Thyroid gland (tissue), 4 donors: ENCODE measurements at regions not wholly inside any gene's neighbourhood (a gene's known extent, or its start where the extent isn't known, plus 50 kb on each side); places are given as distances from the start of the nearest gene placed in this dataset.

ENCODE experiments used
- DNase-seq, 2 donors: peaks; one replicate each; pipeline ENCODE4 v3.0.0-alpha.2; 2019
- H3K27ac ChIP-seq, 3 donors: fragments of 200-600 bp; sonication (generic); 1 replicate in 2 of 3; 2 replicates in 1 of 3; pipeline ENCODE4 v1.5.1; 2016 to 2019; ENCODE audit warnings: mild to moderate bottlenecking in 1 of 3, moderate library complexity in 1 of 3
- H3K27me3 ChIP-seq: fragments of 200-600 bp; sonication (generic); one replicate; pipeline ENCODE4 v1.5.1; 2019
- H3K36me3 ChIP-seq, 2 donors: fragments of 200-600 bp; sonication (generic); one replicate each; pipeline ENCODE4 v1.5.1; 2016 to 2019
- H3K4me1 ChIP-seq, 2 donors: fragments of 200-600 bp; sonication (generic); one replicate each; pipeline ENCODE4 v1.5.1; 2017 to 2019
- H3K4me3 ChIP-seq, 3 donors: fragments of 200-600 bp; sonication (generic); replicated peaks in 1 of 3; 1 replicate in 2 of 3; 2 replicates in 1 of 3; pipeline ENCODE4 v1.5.1; 2016; ENCODE audit warnings: mild to moderate bottlenecking in 1 of 3
- H3K9me3 ChIP-seq: fragments of 200-600 bp; sonication (generic); one replicate; pipeline ENCODE4 v1.5.1; 2017
- CTCF ChIP-seq, 6 experiments: fragments of 200-600 bp in 3 of 6; fragments of 450-650 bp in 3 of 6; sonication (generic) in 3 of 6; IDR thresholded peaks; one replicate each; pipeline ENCODE4 v1.5.1; 2016 to 2019; ENCODE audit warnings: antibody characterized with exemption in 6 of 6, mild to moderate bottlenecking in 2 of 6, inconsistent platforms in 1 of 6, moderate library complexity in 1 of 6
- POLR2A ChIP-seq, 2 donors: fragments of 450-650 bp; IDR thresholded peaks; one replicate each; pipeline ENCODE4 v1.6.1; 2017; ENCODE audit warnings: antibody characterized with exemption in 2 of 2, mild to moderate bottlenecking in 2 of 2, moderate library complexity in 1 of 2
- WGBS, 2 donors: methylation state at CpG; one replicate each; pipeline ENCODE4 v1.1.5; 2017; 5-methylcytosine and 5-hydroxymethylcytosine counted together
- intact Hi-C: fragments of 100-400 bp; cut with DNase I; formaldehyde crosslinking; loops from one replicate; pipeline ENCODE4 v1.15.1; 2023

DNA sequence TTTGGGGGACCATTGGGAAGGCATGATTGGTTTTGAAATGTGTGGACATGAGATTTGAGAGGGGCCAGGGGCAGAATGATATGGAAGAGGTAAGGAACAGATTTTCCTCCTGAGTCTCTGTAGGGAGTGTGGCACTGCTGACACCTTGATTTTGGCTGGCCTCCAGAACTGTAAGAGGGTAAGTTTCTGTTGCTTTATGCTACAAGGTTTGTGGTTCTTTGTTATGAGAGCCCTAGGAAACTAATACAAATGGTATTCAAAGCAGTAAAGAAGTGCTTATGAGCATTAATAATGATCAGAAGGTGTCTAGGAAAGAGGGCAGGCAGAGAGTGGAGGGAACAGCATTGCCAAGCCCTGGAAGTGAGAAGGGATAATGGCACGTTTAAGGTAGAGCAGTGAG is 574.3 kb upstream of the NXPH2 start:
- Histone ChIP-seq H3K36me3 (no peaks in the 10 kb centered on the region), H3K9me3 (no peaks in the 10 kb centered on the region), H3K27me3 (no peaks in the 10 kb centered on the region), H3K27ac (no peak overlapping the region), H3K4me1 (no peaks in the 10 kb centered on the region), H3K4me3 (no peak overlapping the region)
- WGBS, 2 donors: 59 to 64% methylated on average over 1 of the region's 1 CpG
- DNase-seq: no peak
- intact Hi-C loops: no loop called here
- TF ChIP-seq CTCF (IDR thresholded peaks at IDR 0.05) (no peak), POLR2A (IDR thresholded peaks at IDR 0.05) (no peak)

GRCh38 chr2:139353874-139354273 is 573.7 kb upstream of the NXPH2 start:
- no peaks in the 10 kb centered on the region for H3K9me3 ChIP-seq
- intact Hi-C loops: no loop called here
- H3K4me3 ChIP-seq: no peak overlapping the region
- H3K36me3 ChIP-seq: no peaks in the 10 kb centered on the region
- no peaks in the 10 kb centered on the region for H3K27me3 ChIP-seq
- WGBS, 2 donors: 82 to 100% methylated on average over 1 of the region's 1 CpG
- no peak for DNase-seq
- no peak for TF ChIP-seq POLR2A (IDR thresholded peaks at IDR 0.05)
- no peak for TF ChIP-seq CTCF (IDR thresholded peaks at IDR 0.05)
- no peak overlapping the region for H3K27ac ChIP-seq
- no peaks in the 10 kb centered on the region for H3K4me1 ChIP-seq

DNA sequence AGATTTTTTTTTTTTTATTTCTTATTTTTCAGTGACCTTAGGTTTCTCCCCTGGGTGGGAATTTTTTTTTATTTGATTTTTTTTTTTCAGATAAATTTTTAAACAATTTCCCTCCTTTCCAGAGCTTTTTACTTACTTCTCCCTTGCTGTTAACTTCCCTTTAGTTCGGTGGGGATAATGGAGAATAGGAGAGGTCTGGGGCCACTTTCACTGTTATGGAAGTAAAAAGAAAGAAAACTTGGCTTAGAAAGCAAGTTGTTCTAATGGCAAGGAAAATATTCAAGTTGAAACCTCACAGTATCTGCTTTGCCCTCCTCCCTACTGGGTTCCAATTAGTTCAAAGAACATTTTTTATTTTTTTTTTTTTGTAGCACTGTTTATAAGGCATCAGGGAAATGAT is 537.1 kb upstream of the NXPH2 start:
- TF ChIP-seq POLR2A (IDR thresholded peaks at IDR 0.05) (no peak), CTCF (IDR thresholded peaks at IDR 0.05) (no peak)
- Histone ChIP-seq H3K27me3 (no peaks in the 10 kb centered on the region), H3K27ac (no peak overlapping the region), H3K4me3 (no peak overlapping the region), H3K36me3 (no peaks in the 10 kb centered on the region), H3K9me3 (no peaks in the 10 kb centered on the region), H3K4me1 (no peaks in the 10 kb centered on the region)
- 42 to 55% methylated on average over 1 of the region's 1 CpG for WGBS, 2 donors
- intact Hi-C loops: no loop called here
- no peak for DNase-seq

DNA sequence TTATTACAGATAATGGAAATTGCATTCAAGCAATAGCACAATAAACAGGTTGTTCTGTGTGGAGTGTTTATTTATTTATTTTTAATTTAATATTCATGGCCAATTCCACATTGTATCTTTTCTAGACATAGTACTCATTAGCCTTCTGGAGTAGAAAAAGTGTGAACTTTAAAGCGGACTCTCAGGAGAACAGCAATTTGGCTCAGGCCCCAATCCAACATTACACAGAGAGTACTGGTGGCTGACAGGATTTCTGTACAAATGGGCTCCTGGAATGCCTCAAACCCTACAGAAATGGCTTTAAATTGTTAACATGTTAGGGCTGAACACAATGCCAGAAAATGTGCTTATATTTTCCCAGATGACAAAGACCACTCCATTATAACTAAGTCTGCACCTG is 533.9 kb upstream of the NXPH2 start:
- H3K4me3 ChIP-seq: no peak overlapping the region
- DNase-seq: no peak
- H3K9me3 ChIP-seq: no peaks in the 10 kb centered on the region
- H3K36me3 ChIP-seq: no peaks in the 10 kb centered on the region
- no peak overlapping the region for H3K27ac ChIP-seq
- TF ChIP-seq POLR2A (IDR thresholded peaks at IDR 0.05): no peak
- no peak for TF ChIP-seq CTCF (IDR thresholded peaks at IDR 0.05)
- intact Hi-C loops: no loop called here
- WGBS, 2 donors: 66 to 80% methylated on average over 1 of the region's 1 CpG
- H3K4me1 ChIP-seq: no peaks in the 10 kb centered on the region
- no peaks in the 10 kb centered on the region for H3K27me3 ChIP-seq

DNA sequence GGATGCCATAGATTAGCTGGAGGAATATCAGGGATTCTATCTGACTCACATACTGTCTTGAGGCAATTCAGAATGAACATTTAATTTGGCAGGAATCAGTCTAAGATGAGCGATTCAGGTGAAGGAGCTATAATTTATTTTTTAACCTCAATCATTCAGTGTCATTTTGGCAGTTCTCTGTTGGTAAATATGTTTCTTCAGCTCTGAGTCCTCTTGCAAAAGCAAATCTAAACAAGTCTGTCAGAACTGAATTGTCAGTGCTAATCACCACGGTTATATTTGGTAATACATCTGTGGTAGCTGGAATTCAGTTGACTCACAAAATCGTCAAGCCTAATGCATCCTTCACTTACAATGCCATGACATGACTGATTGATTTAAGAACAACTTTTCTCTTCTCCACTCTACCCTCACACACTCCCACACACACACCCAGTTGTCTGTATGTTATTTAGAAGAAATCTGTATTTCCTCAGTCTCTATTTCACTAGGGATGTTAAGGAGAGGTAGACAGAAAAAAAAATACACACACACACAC is 516.6 kb upstream of the NXPH2 start:
- H3K27ac ChIP-seq: no peak overlapping the region
- no peak overlapping the region for H3K4me3 ChIP-seq
- TF ChIP-seq CTCF (IDR thresholded peaks at IDR 0.05) (no peak), POLR2A (IDR thresholded peaks at IDR 0.05) (no peak)
- H3K4me1 ChIP-seq: no peaks in the 10 kb centered on the region
- intact Hi-C loops: no loop called here
- H3K36me3 ChIP-seq: no peaks in the 10 kb centered on the region
- DNase-seq: no peak
- H3K9me3 ChIP-seq: no peaks in the 10 kb centered on the region
- H3K27me3 ChIP-seq: no peaks in the 10 kb centered on the region
- 78 to 84% methylated on average over 3 of the region's 3 CpGs for WGBS, 2 donors
